ENCODE measurements at regions not wholly inside any gene's neighbourhood (a gene's known extent, or its start where the extent isn't known, plus 50 kb on each side); places are given as distances from the start of the nearest gene placed in this dataset.

GRCh38 chr18:77617694-77618093, 368.0 kb downstream of the GALR1 start:
- H3K36me3 ChIP-seq (ENCODE audit: control insufficient read depth, insufficient read depth, low read length): no peaks in the 10 kb centered on the region
- no peak overlapping the region for H3K4me3 ChIP-seq (ENCODE audit: low read depth, low read length)
- no peaks in the 10 kb centered on the region for H3K27me3 ChIP-seq (ENCODE audit: control insufficient read depth, insufficient read depth, low read length)
- no peak for TF ChIP-seq CTCF (IDR thresholded peaks at IDR 0.05; ENCODE audit: insufficient read depth, low read length, poor library complexity, severe bottlenecking)
- no peak for DNase-seq (ENCODE audit: low read depth)

- no peak for DNase-seq (ENCODE audit: low read depth)
- H3K27me3 ChIP-seq (ENCODE audit: control insufficient read depth, insufficient read depth, low read length): no peaks in the 10 kb centered on the region
- H3K36me3 ChIP-seq (ENCODE audit: control insufficient read depth, insufficient read depth, low read length): no peaks in the 10 kb centered on the region
- no peak overlapping the region for H3K4me3 ChIP-seq (ENCODE audit: low read depth, low read length)
- TF ChIP-seq CTCF (IDR thresholded peaks at IDR 0.05; ENCODE audit: insufficient read depth, low read length, poor library complexity, severe bottlenecking): no peak
Observed at GRCh38 chr18:77619525-77619924, 369.9 kb downstream of the GALR1 start.

GRCh38 chr18:77622009-77622692, 372.5 kb downstream of the GALR1 start:
- Histone ChIP-seq H3K27me3 (ENCODE audit: control insufficient read depth, insufficient read depth, low read length) (no peaks in the 10 kb centered on the region), H3K4me3 (ENCODE audit: low read depth, low read length) (no peak overlapping the region), H3K36me3 (ENCODE audit: control insufficient read depth, insufficient read depth, low read length) (no peaks in the 10 kb centered on the region)
- no peak for DNase-seq (ENCODE audit: low read depth)
- TF ChIP-seq CTCF (IDR thresholded peaks at IDR 0.05; ENCODE audit: insufficient read depth, low read length, poor library complexity, severe bottlenecking): no peak

- DNase-seq (ENCODE audit: low read depth): no peak
- no peak for TF ChIP-seq CTCF (IDR thresholded peaks at IDR 0.05; ENCODE audit: insufficient read depth, low read length, poor library complexity, severe bottlenecking)
- Histone ChIP-seq H3K27me3 (ENCODE audit: control insufficient read depth, insufficient read depth, low read length) (no peaks in the 10 kb centered on the region), H3K4me3 (ENCODE audit: low read depth, low read length) (no peak overlapping the region), H3K36me3 (ENCODE audit: control insufficient read depth, insufficient read depth, low read length) (no peaks in the 10 kb centered on the region)
Observed at GRCh38 chr18:77632758-77633157, 383.1 kb downstream of the GALR1 start.

GRCh38 chr18:77634494-77634893, 384.8 kb downstream of the GALR1 start:
- H3K36me3 ChIP-seq (ENCODE audit: control insufficient read depth, insufficient read depth, low read length): no peaks in the 10 kb centered on the region
- H3K4me3 ChIP-seq (ENCODE audit: low read depth, low read length): no peak overlapping the region
- no peak for TF ChIP-seq CTCF (IDR thresholded peaks at IDR 0.05; ENCODE audit: insufficient read depth, low read length, poor library complexity, severe bottlenecking)
- H3K27me3 ChIP-seq (ENCODE audit: control insufficient read depth, insufficient read depth, low read length): no peaks in the 10 kb centered on the region
- DNase-seq (ENCODE audit: low read depth): no peak

- no peak for DNase-seq (ENCODE audit: low read depth)
- TF ChIP-seq CTCF (IDR thresholded peaks at IDR 0.05; ENCODE audit: insufficient read depth, low read length, poor library complexity, severe bottlenecking): no peak
- Histone ChIP-seq H3K4me3 (ENCODE audit: low read depth, low read length) (no peak overlapping the region), H3K27me3 (ENCODE audit: control insufficient read depth, insufficient read depth, low read length) (no peaks in the 10 kb centered on the region), H3K36me3 (ENCODE audit: control insufficient read depth, insufficient read depth, low read length) (no peaks in the 10 kb centered on the region)
Observed at GRCh38 chr18:77635451-77635850, 385.8 kb downstream of the GALR1 start.
